Neural progenitor cell (in vitro differentiated cells): ENCODE measurements at regions not wholly inside any gene's neighbourhood (a gene's known extent, or its start where the extent isn't known, plus 50 kb on each side); places are given as distances from the start of the nearest gene placed in this dataset.

ENCODE experiments used
- DNase-seq: peaks from one replicate; pipeline ENCODE4 v3.0.0-alpha.2; 2016; ENCODE audit warnings: low spot score
- H2AFZ ChIP-seq: fragments of 200-600 bp; sonication (generic); replicated peaks from 2 replicates; pipeline ENCODE4 v1.6.1; 2016; ENCODE audit warnings: antibody characterized with exemption
- H3F3A ChIP-seq: fragments of 200-600 bp; sonication (generic); 2 replicates; pipeline ENCODE4 v1.6.1; 2016; ENCODE audit warnings: antibody characterized with exemption, low read depth
- H3K27ac ChIP-seq: fragments of 200-600 bp; sonication (generic); 2 replicates; pipeline ENCODE4 v1.5.1; 2016; ENCODE audit warnings: mild to moderate bottlenecking
- H3K27me3 ChIP-seq: fragments of 200-600 bp; sonication (generic); 2 replicates; pipeline ENCODE4 v1.6.1; 2016; ENCODE audit warnings: mild to moderate bottlenecking, moderate library complexity
- H3K36me3 ChIP-seq: fragments of 200-600 bp; sonication (generic); 2 replicates; pipeline ENCODE4 v1.5.1; 2016
- H3K4me1 ChIP-seq: fragments of 200-600 bp; sonication (generic); 2 replicates; pipeline ENCODE4 v1.6.1; 2016; ENCODE audit warnings: mixed run types
- H3K4me2 ChIP-seq: fragments of 200-600 bp; sonication (generic); 2 replicates; pipeline ENCODE4 v1.6.1; 2016
- H3K4me3 ChIP-seq: fragments of 200-600 bp; sonication (generic); 2 replicates; pipeline ENCODE4 v1.5.1; 2016
- H3K79me2 ChIP-seq: fragments of 200-600 bp; sonication (generic); 2 replicates; pipeline ENCODE4 v1.6.1; 2016; ENCODE audit warnings: low read depth
- H3K9ac ChIP-seq: fragments of 200-600 bp; sonication (generic); 2 replicates; pipeline ENCODE4 v1.6.1; 2016
- H3K9me3 ChIP-seq: fragments of 200-600 bp; sonication (generic); 2 replicates; pipeline ENCODE4 v1.5.1; 2016; ENCODE audit warnings: low read depth
- H4K20me1 ChIP-seq: fragments of 200-600 bp; sonication (generic); 2 replicates; pipeline ENCODE4 v1.6.1; 2016; ENCODE audit warnings: low read depth
- H3K27ac Mint-ChIP-seq: 3 replicates; pipeline ENCODE4 v1.8.0; 2021; ENCODE audit warnings: mixed read lengths
- H3K27me3 Mint-ChIP-seq: 2 replicates; pipeline ENCODE4 v1.8.0; 2022; ENCODE audit warnings: low read depth, mild to moderate bottlenecking, inconsistent platforms, moderate library complexity, mixed read lengths; ENCODE audit not compliant: insufficient read depth
- H3K36me3 Mint-ChIP-seq: 3 replicates; pipeline ENCODE4 v1.8.0; 2021; ENCODE audit warnings: mixed read lengths
- H3K4me1 Mint-ChIP-seq: 3 replicates; pipeline ENCODE4 v1.8.0; 2021; ENCODE audit warnings: mixed read lengths
- H3K4me3 Mint-ChIP-seq: 3 replicates; pipeline ENCODE4 v1.8.0; 2021; ENCODE audit warnings: mild to moderate bottlenecking, moderate library complexity, mixed read lengths
- H3K9me3 Mint-ChIP-seq: 3 replicates; pipeline ENCODE4 v1.8.0; 2020; ENCODE audit warnings: mixed read lengths
- CTCF ChIP-seq: fragments of 200-600 bp; sonication (generic); IDR thresholded peaks from 2 replicates; pipeline ENCODE4 v1.5.1; 2017; ENCODE audit warnings: antibody characterized with exemption, mild to moderate bottlenecking
- EZH2 ChIP-seq: fragments of 200-600 bp; sonication (generic); IDR thresholded peaks from 2 replicates; pipeline ENCODE4 v1.6.1; 2017; ENCODE audit warnings: antibody characterized with exemption, mild to moderate bottlenecking, moderate library complexity
- EZH2phosphoT487 ChIP-seq: fragments of 200-600 bp; sonication (generic); IDR thresholded peaks from 2 replicates; pipeline ENCODE4 v1.6.1; 2017; ENCODE audit warnings: antibody characterized with exemption

GRCh38 chr3:34837848-34838741 lies 801.2 kb upstream of the ARPP21 start:
- Histone ChIP-seq H2AFZ (peak overlapping the region; percentile 43), H3K27ac (no peak overlapping the region), H3K27me3 (no peaks in the 10 kb centered on the region), H3K9me3 (no peaks in the 10 kb centered on the region), H3K36me3 (no peaks in the 10 kb centered on the region), H3K9ac (no peak overlapping the region), H3K4me2 (no peak overlapping the region), H3K4me1 (peaks cover 10% of the 10 kb centered on the region), H3K4me3 (no peak overlapping the region), H3K79me2 (no peaks in the 10 kb centered on the region), H3F3A (no peaks in the 10 kb centered on the region), H4K20me1 (no peaks in the 10 kb centered on the region)
- Mint-ChIP-seq H3K36me3 (peaks cover 3% of the 10 kb centered on the region), H3K4me3 (no peak overlapping the region), H3K4me1 (peaks cover 20% of the 10 kb centered on the region), H3K27ac (no peak overlapping the region), H3K27me3 (peaks cover 14% of the 10 kb centered on the region), H3K9me3 (peaks cover 22% of the 10 kb centered on the region)
- TF ChIP-seq EZH2phosphoT487: no peak
- no peak for TF ChIP-seq EZH2
- no peak for TF ChIP-seq CTCF
- no peak for DNase-seq

- Histone ChIP-seq H3K4me2 (peak overlapping the region; percentile 11), H3K9ac (no peak overlapping the region), H3K27ac (no peak overlapping the region), H3K27me3 (no peaks in the 10 kb centered on the region), H2AFZ (no peak overlapping the region), H3K36me3 (no peaks in the 10 kb centered on the region), H4K20me1 (no peaks in the 10 kb centered on the region), H3F3A (no peaks in the 10 kb centered on the region), H3K4me1 (peaks cover 17% of the 10 kb centered on the region), H3K9me3 (no peaks in the 10 kb centered on the region), H3K4me3 (no peak overlapping the region), H3K79me2 (no peaks in the 10 kb centered on the region)
- Mint-ChIP-seq H3K36me3 (peaks cover 1% of the 10 kb centered on the region), H3K4me3 (no peak overlapping the region), H3K27me3 (peaks cover 29% of the 10 kb centered on the region), H3K4me1 (peaks cover 52% of the 10 kb centered on the region), H3K9me3 (peaks cover 16% of the 10 kb centered on the region), H3K27ac (no peak overlapping the region)
- peak; percentile 4 for DNase-seq
- no peak for TF ChIP-seq EZH2
- TF ChIP-seq EZH2phosphoT487: no peak
- TF ChIP-seq CTCF: no peak
Measured at GRCh38 chr3:34842706-34843480, 796.4 kb upstream of the ARPP21 start.

GRCh38 chr3:34844323-34844620 lies 795.1 kb upstream of the ARPP21 start:
- Histone ChIP-seq H3K27ac (no peak overlapping the region), H3K4me1 (peaks cover 17% of the 10 kb centered on the region), H2AFZ (peak overlapping the region; percentile 21), H3K4me3 (no peak overlapping the region), H3K79me2 (no peaks in the 10 kb centered on the region), H3K9me3 (no peaks in the 10 kb centered on the region), H4K20me1 (no peaks in the 10 kb centered on the region), H3K27me3 (no peaks in the 10 kb centered on the region), H3K4me2 (no peak overlapping the region), H3F3A (no peaks in the 10 kb centered on the region), H3K36me3 (no peaks in the 10 kb centered on the region), H3K9ac (no peak overlapping the region)
- peaks cover 5% of the 10 kb centered on the region for H3K9me3 Mint-ChIP-seq
- H3K36me3 Mint-ChIP-seq: no peaks in the 10 kb centered on the region
- H3K27ac Mint-ChIP-seq: peak overlapping the region; percentile 73
- no peak overlapping the region for H3K4me3 Mint-ChIP-seq
- no peak for DNase-seq
- no peak for TF ChIP-seq EZH2phosphoT487
- no peak for TF ChIP-seq EZH2
- TF ChIP-seq CTCF: no peak
- peaks cover 54% of the 10 kb centered on the region for H3K4me1 Mint-ChIP-seq
- H3K27me3 Mint-ChIP-seq: peaks cover 29% of the 10 kb centered on the region
